ENCODE measurements at regions not wholly inside any gene's neighbourhood (a gene's known extent, or its start where the extent isn't known, plus 50 kb on each side); places are given as distances from the start of the nearest gene placed in this dataset.

GRCh38 chr12:67721248-67721647 lies 72.7 kb downstream of the DYRK2 start (continued):
- no peak for TF ChIP-seq ZNF16 (tag by site-specific recombination; IDR thresholded peaks at IDR 0.05; ENCODE audit: low read depth)
- no peak for TF ChIP-seq CTCF (tag by site-specific recombination; IDR thresholded peaks at IDR 0.05)
- TF ChIP-seq ZBTB1 (tag by site-specific recombination; IDR thresholded peaks at IDR 0.05) = no peak
- no peak for TF ChIP-seq OSR2 (tag by site-specific recombination; IDR thresholded peaks at IDR 0.05)

- ChIA-PET POLR2A (no interaction called here), CTCF (interaction anchor here (0.5 kb wide), 1 partner anchor 318 kb away, joined by 3 read pairs; no protein-coding TSS in a partner anchor)
- Histone ChIP-seq H3K27ac (ENCODE audit: extremely low read depth, low read depth, low read length) (no peak overlapping the region), H3K4me1 (ENCODE audit: control insufficient read depth, insufficient read depth, low read length) (peaks cover 14% of the 10 kb centered on the region), H3K4me3 (ENCODE audit: low read depth, low read length) (no peak overlapping the region), H3K9me3 (ENCODE audit: control insufficient read depth, insufficient read depth, low read depth, low read length) (no peaks in the 10 kb centered on the region), H3K36me3 (ENCODE audit: control insufficient read depth in 2 of 2, insufficient read depth in 1 of 2, low read length in 2 of 2) (no peaks in the 10 kb centered on the region)
- TF ChIP-seq SP2 (tag by site-specific recombination; IDR thresholded peaks at IDR 0.05) (no peak), ZNF645 (tag by site-specific recombination; IDR thresholded peaks at IDR 0.05) (no peak), ZNF561 (tag by site-specific recombination; IDR thresholded peaks at IDR 0.05; ENCODE audit: borderline replicate concordance) (no peak), ZNF654 (tag by site-specific recombination; IDR thresholded peaks at IDR 0.05; ENCODE audit: low read depth) (no peak), ZNF18 (tag by site-specific recombination; IDR thresholded peaks at IDR 0.05) (no peak), ZFHX2 (tag by site-specific recombination; conservative IDR thresholded peaks at IDR 0.05) (no peak), MZF1 (tag by site-specific recombination; IDR thresholded peaks at IDR 0.05; ENCODE audit: borderline replicate concordance) (no peak), SALL2 (tag by site-specific recombination; IDR thresholded peaks at IDR 0.05; ENCODE audit: borderline replicate concordance) (no peak), ZNF449 (tag by site-specific recombination; IDR thresholded peaks at IDR 0.05) (no peak), KLF7 (tag by site-specific recombination; IDR thresholded peaks at IDR 0.05; ENCODE audit: borderline replicate concordance) (no peak)
Measured at GRCh38 chr12:67722296-67722695, 73.8 kb downstream of the DYRK2 start.

- no peaks in the 10 kb centered on the region for H3K9me3 ChIP-seq (ENCODE audit: control insufficient read depth, insufficient read depth, low read depth, low read length)
- POLR2A ChIA-PET = no interaction called here
- CTCF ChIA-PET = no interaction called here
- no peak overlapping the region for H3K27ac ChIP-seq (ENCODE audit: extremely low read depth, low read depth, low read length)
- H3K36me3 ChIP-seq (ENCODE audit: control insufficient read depth in 2 of 2, insufficient read depth in 1 of 2, low read length in 2 of 2) = no peaks in the 10 kb centered on the region
- H3K4me1 ChIP-seq (ENCODE audit: control insufficient read depth, insufficient read depth, low read length) = no peaks in the 10 kb centered on the region
- no peak overlapping the region for H3K4me3 ChIP-seq (ENCODE audit: low read depth, low read length)
- no peak for TF ChIP-seq ZNF366 (tag by site-specific recombination; conservative IDR thresholded peaks at IDR 0.05)
- TF ChIP-seq ZFP69B (tag by site-specific recombination; IDR thresholded peaks at IDR 0.05) = no peak
- no peak for TF ChIP-seq PBX3 (CRISPR knock-in tag; IDR thresholded peaks at IDR 0.05)
- no peak for TF ChIP-seq KLF16 (tag by site-specific recombination; IDR thresholded peaks at IDR 0.05)
- TF ChIP-seq ZNF302 (tag by site-specific recombination; IDR thresholded peaks at IDR 0.05; ENCODE audit: low read depth) = no peak
- no peak for TF ChIP-seq PATZ1 (tag by site-specific recombination; IDR thresholded peaks at IDR 0.05)
- TF ChIP-seq PRDM4 (tag by site-specific recombination; IDR thresholded peaks at IDR 0.05) = no peak
Measured at GRCh38 chr12:67726868-67727267, 78.3 kb downstream of the DYRK2 start.

Measured in HEK293 (cell line).